AG08396 (cell line): ENCODE measurements at regions not wholly inside any gene's neighbourhood (a gene's known extent, or its start where the extent isn't known, plus 50 kb on each side); places are given as distances from the start of the nearest gene placed in this dataset.

Experiments
- DNase-seq: peaks from one replicate; pipeline ENCODE4 v3.0.0; 2012; ENCODE audit warnings: low spot score, mixed read lengths

DNA sequence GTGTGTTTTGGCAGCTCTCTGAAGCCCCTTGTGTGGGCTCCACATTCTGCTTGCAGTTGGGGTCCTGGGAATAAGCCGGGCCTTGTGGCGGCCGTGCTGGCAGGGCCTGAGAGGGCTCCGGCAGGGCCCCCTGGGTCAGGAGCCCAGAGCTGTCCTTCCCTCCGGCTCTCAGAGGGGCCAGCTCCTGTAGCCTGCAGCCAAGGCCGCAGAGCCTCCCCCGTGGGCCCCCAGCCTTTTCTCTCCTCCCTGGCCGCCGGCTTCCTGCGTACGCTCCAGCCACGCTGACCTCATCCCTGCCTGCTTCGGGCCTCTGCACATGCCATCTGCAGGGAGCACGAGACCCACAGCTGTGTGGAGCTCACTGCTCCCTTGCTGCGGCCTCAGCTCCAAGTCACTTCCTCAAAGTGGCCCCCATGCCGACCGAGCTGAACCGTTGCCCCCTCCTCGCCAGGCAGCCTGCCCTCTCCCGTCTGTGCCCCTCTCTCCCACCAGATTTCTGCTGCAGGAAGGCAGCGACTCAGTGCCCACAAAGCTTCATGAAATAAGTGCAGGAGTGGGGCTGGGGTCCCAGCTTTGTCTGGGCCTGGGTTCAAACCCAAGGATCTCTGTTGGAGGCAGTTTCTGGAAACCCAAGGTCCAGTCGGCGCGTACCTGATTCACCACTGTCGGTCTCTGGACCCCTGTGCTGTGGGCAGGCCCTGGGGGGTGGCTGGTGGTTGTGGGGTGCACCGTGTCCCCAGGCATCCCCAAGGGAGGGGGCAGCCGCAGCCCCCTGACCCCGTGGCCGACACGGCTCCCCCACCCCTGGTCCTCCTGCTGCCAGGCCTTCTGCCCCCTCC lies 57.1 kb upstream of the NKX1-1 start:
- DNase-seq, result peak; percentile 77

DNA sequence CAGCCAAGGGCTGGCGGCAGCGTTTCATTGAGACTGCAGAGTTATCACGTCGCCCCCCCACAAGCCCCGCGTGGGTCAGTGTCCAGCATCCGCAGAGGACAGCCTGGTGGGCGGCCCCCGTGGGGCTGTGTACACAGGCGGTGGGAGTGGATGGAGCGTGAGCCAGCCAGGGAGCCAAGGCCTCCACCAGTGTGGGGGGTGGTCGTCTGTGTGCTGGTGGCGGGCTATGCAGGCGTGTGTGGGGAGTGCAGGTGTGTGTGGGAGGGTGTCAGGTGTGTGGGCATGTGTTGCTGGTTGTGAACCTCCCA lies 56.5 kb upstream of the NKX1-1 start:
- DNase-seq, result no peak

DNA sequence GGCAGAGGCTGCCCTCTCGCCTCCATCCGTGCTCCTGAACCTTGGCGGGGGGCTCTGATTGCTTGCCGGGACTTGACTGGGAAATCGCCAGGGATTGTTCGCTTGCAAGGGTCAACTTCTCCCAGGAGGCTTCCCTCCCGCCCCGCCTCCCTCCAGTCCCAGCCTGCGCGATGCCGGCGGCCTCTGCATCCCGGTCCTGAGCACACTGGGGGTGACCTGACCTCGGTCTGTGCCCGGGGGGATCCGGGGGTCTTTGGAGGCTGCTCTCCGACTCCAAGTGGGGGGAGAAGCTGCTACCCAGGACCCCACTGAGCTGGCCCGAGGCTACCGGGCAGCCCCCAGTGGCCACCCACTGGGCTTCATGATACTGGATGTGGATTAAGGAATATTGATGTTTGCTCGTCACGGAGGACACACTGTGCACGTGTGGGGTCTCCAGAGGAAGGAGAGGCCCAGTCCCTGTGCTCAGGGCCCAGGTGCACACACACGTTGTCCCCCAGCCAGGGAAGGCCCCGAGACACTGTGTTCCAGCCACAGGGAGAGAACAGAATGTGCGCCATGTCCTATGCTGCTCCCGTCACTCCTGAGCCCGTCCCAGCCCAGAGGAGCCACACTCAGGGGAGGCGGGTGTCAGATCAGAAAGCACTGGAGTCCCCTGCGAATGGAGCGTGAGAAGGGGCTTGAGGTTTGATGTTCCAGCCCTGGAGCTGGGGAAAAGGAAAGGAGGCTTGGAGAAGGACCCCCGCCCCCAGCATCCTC lies 55.9 kb upstream of the NKX1-1 start:
- no peak for DNase-seq

DNA sequence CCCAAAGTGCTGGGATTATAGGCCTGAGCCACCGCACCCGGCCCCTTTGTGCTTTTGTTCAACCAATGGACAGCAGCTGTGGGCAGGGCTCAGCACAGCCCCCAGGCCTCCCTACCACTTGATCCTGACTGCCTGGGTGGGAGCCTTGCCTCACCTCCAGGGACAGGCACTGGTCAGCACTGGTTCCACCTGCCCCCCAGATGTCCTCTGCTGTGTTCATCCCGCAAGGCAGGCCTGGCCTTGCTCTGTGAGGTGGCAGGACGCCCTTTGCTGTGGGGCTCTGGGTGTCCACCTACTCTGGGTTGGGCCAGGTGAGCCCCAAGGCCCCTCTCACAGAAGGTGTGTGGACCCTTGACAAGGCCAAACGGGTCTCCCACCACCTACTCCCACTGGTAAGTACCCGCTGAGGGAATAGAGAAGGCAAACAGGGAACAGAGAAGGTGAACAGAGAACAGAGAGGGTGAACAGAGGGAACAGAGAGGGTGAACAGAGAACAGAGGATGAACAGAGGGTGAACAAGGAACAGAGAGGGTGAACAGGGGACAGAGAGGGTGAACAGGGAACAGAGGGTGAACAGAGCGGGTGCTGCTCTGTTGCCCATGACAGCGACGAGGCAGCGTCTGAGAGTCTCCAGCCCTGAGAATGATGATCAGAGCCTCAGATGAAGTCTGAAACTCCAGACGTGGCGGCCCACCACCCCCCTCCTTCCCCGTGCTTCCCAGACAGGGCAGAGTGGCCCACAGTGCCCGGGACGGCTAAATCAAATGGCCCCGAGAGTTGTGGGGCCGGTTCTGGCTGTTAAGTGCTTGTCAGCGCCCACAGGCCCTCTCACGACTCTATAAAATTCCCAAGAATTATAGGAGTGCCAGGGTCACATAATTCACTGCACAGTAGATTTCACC lies 55.0 kb upstream of the NKX1-1 start:
- DNase-seq, result no peak

DNA sequence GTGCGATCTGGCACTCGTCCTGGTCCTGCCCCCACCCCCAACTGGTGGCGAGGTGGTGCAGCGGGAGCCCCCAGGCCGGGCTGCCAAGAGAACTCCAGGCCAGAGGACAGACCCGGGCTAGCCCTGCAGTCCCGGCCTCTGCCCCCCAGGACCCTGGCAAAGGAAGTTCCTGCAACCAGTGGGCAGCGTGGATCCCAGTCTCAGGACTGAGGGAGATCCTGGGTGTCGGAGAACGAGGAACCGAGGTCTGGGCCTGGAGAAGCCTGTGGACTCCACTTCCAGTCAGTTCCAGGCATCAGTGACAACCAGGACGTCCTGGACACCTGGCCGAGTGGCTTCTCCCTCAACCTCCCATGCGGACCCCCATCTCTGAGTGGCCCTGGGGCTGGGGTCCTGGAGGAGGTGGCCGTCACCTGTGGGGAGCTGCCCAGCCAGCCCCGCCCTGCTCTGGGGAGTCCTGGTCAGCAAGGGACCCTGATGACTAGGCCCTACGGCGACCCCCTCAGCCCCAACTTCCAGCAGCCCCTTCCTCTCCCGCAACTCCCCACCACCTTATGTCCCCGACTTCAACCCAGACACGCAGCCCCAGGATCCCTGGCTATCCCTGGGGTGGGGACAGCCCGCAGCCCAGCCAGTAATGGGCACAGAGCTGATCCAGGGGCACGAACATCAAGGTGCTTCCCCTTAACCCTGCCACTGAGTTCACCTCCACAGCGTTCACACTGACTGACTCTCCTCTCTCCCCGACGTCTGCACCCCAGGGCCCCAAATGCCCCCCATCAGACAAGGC lies 53.7 kb upstream of the NKX1-1 start:
- no peak for DNase-seq

DNA sequence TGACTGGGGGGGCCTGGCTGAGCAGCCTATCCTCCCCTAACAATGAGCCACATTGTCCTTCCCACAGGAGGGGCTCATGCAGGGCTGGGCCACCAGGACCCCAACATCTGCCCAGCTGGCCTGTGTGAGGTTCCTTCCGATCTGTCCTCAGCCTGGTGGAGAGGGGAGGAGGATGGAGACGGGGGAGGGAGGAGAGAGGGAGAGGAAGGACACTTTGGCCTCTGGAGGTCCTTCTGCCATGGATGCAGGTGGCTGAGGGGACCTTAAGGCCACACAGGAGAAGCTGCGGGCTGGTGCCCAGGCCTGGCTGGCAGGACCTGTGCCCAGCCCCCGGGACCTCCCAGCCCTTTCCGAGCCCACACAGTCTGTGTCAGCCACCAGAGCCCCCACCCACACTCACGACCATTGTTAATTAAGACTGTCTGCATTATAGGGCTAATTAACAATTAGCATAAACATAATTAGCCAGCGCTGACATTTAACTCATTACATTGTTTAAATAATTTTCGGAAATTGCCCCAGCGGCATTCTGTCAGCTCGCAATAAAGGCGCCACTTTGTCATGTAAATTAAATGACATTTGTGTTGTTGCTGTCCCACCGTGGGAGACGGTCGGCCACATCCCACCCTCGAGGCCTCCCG lies 53.0 kb upstream of the NKX1-1 start:
- no peak for DNase-seq

DNA sequence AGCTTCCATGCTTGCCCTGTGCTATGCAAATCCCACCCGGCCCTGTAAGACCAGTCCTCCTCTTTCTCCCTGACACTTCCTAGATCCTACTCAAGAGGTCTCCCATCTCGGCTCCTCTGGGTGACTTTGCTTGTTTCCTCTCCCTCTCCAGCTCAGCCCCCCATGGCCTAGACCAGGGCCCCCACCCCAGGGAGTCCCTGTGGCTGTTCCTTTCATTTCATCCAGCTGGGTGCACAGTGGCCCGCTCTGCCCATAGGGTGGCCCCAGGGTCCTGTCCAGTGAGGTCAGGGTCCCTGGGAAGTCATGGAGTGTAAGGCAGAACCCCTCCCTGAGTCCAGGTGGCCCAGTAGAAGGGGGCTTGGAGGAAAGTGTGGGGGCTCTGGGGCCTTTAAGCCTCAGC lies 52.3 kb upstream of the NKX1-1 start:
- DNase-seq, result no peak
